Fibroblast of skin of right quadriceps (primary cell): ENCODE measurements at regions not wholly inside any gene's neighbourhood (a gene's known extent, or its start where the extent isn't known, plus 50 kb on each side); places are given as distances from the start of the nearest gene placed in this dataset.
"Not testable (repeated sequence)": the region's sequence is repeated elsewhere in the genome, so short reads cannot be mapped to it uniquely, and the experiment has no call there.

Experiments
- DNase-seq: peaks from one replicate; pipeline ENCODE4 v3.0.0-alpha.2; 2013

DNA sequence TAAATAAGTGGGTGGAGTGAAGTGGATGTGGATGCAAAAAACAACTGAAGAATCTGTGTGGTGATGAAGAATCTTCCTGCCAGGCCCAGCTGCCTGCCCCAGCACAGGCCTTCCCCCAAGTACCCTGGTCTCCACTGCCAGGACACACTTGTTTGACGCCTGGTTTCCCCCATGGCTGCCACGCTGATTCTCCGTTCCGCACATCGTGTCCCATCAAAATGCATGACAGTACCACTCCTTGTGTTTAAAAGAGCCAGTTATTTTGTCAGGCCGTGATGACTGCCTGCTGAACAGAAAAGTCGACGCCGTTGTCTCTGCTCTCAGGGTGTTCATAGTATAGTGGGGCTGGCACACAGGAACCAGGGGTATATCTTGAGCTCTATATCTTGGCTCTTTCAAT, 50.3 kb upstream of the KYNU start:
- DNase-seq = no peak

DNA sequence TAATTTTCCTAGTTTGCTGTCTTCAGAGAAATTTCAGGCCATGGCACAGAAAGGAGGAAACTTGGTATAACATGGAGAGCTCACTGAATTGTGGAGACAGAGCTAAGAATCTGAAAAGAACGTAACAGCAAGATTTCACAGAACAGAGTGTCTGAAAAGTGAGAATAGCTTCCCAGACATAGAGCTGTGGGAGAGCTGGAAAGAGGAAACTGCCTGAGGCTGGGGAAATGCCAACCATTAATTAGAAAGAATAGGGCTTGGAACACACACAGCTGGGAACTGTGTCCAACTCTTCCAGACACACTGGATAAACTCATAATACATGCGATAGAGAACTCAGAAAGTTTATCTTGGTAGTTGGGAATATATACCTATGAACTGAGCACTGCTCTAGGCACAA, 51.6 kb upstream of the KYNU start:
- DNase-seq = no peak

DNA sequence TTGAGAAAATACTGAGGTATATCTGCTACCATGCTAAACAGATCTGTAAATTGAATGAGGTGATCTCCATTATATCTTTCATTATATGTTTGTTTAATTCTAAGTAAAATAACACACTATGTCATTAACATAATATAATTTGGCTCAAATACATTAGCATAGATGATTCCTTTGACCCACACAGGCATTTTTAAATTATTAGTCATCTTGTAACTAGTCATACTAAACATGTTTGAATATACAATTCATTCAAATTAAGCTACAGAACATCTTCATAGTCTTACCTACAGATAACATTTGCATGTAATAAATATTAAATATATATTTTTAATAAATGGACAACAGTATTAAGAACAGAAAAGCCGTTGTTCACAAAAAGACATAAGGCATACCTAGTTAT, 52.7 kb upstream of the KYNU start:
- DNase-seq = peak; percentile 24

DNA sequence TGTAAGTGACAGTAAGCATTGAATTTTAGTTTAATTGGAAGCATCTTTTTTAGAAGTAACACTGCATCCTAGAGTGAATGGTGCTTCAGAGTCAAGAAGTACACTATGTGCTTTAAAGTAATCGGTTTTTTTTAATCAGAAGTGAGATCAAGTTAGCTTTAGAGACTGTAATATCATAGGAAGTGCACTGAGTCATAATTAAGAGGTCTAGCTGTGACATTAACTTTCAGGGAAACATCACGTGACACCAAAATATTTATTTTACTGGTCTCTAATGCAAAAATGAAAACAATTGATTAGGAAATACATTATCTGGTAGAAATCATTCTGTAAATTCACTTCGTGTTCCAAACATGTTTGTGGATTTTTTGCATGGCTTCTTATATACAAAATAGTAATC, 55.3 kb upstream of the KYNU start:
- no peak for DNase-seq

DNA sequence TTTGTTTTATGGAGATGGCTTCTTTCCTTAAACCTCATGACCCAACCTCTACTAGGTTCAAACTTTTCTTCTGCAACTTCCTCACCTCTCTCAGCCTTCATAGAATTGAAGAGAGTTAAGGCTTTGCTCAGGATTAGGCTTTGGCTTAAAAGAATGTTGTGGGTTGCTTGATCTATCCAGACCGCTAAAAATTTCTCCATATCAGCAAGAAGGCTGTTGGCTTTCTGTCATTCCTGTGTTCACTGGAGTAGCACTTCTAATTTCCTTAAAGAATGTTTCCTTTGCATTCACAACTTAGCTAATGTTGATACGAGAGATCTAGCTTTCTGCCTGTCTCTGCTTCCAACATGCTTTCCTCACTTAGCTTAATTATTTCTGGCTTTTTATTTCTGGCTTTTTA, 58.1 kb upstream of the KYNU start:
- no peak for DNase-seq

DNA sequence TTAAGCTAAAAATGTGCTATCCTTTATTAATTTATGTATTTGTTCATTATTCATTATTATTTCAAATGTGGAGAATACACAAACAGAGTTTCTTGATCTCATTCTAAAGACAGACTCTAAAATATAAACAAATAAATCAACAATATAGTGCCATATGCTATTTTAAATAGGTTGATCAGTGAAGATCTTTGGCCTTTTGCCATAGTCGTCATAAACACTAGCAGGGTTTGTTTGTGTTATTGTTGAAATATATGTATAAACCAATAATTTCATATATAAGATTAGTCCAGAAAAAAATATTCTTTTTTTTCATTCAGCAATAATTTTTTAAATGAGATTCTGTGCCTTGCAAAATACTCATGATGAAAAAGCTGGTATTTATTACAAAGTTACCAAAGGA, 62.1 kb upstream of the KYNU start:
- no peak for DNase-seq

DNA sequence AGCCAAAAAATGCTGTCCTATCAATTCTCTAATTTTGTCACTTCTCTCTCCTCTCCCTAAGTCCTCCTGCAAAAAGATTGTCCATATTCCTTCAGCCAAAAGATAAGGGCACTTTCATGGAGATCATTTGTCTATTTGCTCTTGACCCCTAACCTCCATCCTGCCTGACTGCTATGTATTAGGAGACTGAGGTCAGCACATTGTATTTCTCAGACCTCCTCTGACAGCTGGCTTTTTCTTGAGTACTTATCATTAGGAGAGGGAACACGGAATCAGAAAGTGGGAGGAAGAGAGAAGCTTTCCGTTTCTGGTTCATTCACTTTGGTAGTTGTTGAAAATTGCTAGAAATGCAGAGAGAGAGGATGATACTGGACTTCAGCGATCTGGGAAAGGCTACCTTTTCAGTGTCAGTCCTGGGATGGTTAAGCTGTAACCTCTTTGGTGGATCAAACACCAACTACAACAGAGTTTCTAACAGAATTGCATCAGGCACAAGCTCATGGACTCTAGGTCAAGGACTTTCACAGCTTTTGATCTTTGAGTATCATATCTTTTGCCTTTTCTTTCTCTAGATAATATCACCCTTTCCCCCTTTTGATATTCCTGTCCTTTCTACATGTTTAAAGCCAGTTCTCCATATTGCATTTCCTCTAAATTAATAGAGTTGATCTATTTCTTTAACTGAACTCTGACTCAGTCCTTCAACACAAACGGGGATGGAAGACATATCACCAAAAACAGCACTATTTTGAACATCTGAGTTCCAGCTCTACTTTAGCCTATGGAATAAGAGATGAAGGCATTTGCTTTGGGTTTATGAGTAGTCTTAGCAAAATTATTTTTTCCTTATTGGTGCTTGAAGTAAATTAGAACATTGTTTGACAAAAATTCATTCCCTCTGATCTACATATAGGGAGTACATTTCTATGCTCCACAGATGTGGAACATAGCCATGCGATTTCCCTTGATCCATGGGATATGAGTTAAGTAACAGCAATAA, 63.3 kb upstream of the KYNU start:
- no peak for DNase-seq

DNA sequence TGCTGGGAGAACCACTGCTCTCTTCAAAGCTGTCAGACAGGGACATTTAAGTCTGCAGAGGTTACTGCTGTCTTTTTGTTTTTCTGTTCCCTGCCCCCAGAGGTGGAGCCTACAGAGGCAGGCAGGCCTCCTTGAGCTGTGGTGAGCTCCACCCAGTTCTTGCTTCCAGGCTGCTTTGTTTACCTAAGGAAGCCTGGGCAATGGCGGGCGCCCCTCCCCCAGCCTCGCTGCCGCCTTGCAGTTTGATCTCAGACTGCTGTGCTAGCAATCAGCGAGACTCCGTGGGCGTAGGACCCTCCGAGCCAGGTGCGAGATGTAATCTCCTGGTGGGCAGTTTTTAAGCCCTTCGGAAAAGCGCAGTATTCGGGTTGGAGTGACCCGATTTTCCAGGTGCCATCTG, 65.8 kb upstream of the KYNU start:
- not testable (repeated sequence) for DNase-seq

DNA sequence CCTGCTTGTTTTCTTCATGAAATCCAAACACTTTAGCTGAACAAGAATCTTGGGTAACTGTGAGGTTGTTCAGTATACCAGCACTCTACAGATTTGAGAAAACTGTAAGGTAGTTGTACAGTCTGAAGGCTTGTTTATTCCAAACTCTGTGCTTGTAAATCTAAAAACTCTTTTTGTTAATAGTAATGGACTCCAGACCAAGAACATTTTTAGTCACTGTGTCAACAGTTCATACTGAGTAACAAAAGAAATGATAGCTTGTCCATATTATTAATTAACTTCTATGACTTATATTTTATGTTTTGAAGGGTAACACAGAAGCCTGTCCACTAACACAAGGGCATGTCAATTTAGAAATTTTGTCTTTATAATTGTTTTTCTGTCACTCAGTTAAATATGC, 72.2 kb upstream of the KYNU start:
- no peak for DNase-seq

DNA sequence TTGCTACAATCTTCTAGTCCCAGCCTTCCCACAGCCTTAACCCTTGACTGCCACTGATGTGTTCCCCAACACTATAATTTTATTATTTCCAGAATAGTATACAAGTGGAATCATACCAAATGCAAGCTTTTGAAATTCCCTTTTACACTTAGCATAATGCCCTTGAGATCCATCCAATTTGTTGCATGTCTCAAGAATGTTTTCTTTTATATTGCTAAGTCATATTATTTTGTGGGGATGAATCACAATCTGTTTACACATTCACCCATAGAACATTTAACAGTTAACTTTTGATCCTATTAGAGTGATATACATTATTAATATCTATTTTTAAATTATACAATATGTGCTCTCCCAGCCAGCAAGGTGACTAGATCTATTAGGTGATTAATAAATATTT, 74.3 kb upstream of the KYNU start:
- no peak for DNase-seq

DNA sequence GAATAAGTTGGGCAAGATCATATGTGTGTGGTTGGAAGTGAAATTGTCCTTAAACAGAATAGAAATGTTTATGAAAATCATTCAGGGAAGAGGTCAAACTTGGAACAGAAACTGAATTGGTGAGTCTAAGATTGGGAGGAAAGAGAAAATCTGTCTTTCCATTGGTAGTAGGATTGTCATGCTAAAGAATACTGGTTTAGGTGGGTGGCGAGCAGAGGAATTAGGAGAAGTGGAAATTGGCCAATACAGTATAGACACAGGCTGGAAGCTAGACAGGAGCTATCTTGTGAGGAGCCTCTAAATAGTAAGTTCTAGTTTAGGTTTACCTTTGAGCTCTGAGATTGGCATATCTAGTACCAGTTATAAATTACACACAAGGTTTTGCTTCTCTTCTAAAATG, 80.9 kb upstream of the KYNU start:
- no peak for DNase-seq

DNA sequence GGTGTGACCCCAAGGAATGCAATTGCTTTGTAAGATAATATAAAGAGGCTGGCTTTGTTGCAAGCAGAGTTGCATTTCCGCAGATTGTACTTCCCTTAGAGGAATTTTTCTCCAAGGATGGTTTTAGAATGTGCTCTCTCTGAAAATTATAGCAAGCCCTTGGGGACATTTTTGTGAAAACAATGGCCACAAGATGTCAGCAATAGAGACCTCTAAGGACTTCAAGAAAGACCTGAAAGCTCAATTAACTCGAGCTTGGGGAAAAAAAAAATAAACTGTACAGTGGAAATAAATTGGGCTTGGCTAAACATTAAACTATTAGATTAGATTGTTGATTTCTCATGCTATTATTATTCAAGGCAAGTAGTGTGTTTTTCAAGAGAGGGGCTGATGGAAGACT, 81.3 kb upstream of the KYNU start:
- DNase-seq = no peak

DNA sequence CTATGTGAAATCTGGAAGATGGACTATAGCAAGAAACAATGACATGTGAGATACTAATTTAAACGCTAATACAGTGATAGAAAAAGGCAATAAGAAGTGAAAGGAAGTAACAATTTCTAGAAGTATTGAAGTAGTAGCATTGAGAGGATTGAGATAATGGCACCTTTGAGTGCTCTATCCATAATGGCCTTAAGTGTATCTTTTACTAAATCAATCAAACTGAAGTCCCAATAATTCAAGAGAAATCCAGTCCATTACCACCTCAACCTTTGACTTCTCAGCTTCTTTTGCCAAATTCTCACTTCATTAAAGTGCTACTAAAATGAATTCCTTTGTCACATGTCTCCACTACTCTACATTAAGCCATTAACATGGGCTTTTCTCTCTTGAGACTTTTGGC, 82.6 kb upstream of the KYNU start:
- no peak for DNase-seq

DNA sequence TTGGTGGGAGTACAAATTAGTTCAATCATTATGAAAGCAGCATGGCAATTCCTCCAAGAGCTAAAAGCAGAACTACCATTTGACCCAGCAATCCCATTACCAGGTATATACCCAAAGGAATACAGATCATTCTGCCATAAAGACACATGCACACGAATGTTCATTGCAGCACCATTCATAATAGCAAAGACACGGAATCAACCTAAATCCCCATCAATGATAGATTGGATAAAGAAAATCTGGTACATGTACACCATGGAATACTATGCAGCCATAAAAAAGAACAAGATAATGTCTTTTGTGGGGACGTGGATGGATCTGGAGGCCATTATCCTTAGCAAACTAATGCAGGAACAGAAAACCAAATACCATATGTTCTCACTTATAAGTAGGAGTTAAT, 85.1 kb upstream of the KYNU start:
- not testable (repeated sequence) for DNase-seq

DNA sequence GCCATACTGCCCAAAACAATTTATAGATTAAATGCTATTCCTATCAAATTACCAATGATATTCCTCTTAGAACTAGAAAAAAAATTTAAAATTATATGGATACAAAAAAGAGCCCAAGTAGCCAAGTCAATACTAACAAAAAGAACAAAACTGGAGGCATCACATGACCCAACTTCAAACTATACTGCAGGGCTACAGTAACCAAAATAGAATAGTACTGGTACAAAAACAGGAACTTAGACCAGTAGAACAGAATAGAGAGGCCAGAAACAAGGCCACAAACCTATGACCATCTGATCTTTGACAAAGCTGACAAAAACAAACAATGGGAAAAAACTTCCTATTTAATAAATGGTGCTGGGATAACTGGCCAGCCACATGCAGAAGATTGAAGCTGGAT, 86.1 kb upstream of the KYNU start:
- no peak for DNase-seq

DNA sequence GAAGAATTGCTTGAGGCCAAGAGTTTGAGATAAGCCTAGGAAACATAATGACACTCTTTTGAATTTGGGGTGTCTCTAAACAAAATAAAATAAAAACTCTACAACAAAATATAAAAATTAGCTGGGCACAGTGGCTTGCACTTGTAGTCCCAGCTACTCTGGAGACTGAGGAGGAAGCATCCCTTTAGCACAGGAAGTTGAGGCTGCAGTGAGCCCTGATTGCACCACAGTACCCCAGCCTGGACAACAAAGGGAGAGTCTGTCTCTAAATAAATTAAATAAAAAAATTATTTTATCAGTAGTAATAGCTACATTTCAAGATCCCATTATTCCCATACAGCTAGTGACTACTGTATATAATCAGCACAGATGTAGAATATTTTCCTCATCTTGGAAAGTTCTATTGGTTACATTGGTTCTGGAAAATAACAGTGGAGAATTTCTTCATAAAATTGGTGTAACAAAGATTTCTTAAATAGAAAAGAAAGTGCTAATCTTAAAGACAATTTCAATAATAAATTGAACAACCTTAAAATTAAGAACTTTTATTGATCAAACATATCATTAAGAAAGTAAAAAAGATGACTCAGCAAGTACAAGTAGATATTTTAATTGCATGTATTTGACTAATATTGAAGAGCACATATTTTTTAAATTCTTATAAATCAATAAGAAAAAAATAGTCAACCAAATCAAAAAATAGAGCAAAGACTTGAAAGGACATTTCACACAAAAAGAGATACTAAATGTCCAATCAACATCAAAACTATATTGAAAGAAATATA, 90.4 kb upstream of the KYNU start:
- no peak for DNase-seq

DNA sequence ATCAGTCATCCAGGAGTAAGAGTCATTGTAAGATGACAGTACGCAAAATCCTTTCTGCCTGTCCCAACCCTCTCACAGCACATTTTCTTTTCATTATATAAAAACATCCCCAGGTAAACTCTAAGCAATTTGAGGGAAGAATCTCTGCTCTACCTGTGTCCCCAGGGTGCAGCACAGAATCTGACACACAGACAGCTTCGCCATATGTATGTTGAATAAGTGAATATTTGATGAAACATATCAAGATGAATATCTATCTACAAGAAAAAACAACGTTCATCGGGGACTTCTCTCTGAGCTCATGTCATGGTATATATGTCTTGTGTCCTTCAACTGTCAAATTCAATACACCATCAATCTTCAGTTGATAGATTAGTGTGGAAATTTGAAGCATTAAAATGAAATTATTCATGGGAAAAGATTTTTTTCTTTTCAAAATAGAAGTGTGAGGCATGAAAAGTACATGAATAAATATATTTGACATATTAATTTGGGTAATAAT, 94.5 kb upstream of the KYNU start:
- DNase-seq = no peak

DNA sequence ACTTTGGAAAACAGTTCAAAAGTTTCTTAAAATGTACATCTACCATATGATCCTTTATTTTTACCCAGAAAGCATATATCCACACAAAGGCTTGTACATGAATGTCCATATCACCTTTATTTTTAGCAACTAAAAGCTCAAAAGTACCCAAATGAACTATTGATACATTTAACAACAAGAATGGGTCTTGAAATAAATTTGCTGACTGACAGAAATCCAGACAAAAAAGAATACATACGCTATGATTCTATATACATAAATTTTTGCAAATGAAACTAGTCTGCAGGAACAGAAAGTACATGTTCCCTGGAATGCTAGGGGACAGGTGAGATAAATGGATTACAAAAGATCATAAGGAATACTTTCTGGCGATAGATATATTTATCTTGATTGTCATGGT, 96.3 kb upstream of the KYNU start:
- no peak for DNase-seq

DNA sequence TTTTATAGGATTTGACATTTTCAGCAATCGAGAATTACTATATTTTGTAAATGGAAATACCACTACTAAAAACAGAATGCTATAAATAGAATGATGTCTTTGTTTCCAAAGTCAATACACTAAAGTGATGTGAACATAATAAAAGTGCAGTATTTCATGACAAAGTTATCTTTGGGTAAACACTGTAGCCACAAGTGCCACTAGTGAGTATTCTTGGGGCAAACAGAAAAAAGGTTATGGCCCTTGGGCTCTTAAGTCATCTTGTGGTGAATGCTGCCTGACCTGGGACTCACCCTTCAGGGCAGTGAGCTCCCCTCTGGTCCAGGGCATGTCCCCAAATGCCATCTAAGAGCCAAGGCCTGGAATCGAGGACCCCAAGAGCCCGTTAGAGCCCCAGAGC, 99.2 kb upstream of the KYNU start:
- no peak for DNase-seq

DNA sequence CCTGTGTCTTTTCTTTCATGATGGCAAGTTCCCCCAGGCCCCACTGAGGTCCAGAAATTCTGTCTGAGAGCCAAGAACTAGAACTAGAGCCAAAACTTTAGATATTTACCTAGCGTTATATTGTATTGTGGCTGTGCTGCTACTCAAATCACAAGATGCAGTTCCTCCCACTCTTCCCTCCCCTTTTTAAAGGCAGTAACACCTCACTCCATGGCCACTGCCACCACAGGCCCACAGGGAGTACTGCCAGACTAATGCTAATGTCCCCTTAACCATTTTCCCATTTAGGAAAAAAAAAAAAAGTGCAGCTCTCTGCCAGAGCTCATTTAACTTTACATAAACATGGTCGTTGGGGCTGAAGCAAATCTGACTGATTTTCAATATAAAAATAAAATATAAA, 99.7 kb upstream of the KYNU start:
- no peak for DNase-seq

DNA sequence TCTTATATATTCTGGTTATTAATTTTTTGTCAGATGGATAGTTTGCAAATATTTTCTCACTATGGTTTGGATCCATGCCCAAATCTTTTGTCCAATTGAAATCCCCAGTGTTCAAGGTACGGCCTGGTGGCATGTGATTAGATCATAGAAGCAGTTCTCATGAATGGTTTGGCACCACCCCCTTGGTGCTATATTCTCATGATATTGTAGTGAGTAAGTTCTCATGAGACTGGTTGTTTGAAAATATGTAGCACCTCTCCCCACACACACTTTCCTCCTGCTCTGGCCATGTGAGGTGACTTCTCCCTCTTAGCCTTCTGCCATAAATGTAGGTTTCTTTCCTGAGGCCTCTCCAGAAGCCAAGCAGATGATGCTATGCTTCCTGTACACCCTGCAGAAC, 107.7 kb upstream of the KYNU start:
- peak; percentile 4 for DNase-seq

DNA sequence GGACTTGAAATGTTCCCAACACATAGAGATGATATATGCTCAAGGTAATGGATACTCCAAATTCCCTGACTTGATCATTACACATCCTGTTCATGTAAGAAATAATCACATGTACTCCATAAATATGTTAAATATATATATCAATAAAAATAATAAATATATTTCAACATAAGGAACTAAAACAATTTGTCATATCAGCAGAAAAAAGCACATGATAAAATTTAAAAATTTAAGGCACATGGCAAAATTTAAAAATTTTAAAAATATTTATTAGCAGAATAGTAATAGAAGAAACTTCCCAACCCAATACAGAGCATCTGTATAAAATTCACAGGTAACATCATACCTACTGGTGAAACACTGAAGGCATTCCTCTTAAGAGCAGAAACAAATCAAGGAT, 109.6 kb upstream of the KYNU start:
- DNase-seq = no peak

DNA sequence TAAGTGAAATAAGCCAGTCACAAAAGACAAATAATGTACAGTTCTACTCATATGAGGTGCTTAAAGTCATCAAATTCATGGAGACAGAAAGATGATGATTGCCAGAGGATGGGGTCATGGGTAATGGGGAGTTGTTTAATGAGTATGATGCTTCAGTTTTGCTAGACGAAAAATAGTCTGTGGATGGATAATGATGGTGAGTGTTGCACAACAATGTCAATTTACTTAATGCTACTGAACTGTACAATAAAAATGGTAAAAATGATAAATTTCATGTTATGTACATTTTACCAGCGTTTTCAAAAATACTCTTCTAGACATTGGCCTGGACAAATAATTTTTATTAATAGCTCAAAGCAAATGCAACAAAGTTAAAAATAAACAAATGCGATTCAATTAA, 118.5 kb upstream of the KYNU start:
- DNase-seq = no peak

DNA sequence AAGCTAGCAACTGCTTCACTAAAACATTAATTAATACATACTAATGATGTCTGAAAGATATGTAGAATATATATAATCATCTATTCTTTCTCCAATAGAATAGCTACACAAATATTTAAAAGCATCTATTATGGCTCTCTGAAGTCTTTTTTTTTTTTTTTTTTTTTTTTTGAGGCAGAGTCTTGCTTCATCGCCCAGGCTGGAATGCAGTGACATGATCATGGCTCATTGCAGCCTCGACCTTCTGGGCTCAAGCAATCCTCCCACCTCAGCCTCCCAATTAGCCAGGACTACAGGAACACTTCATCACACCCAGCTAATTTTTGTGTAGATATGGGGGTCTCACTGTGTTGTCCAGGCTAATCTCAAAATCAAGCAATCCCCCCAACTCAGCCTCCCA, 120.4 kb upstream of the KYNU start:
- DNase-seq = no peak
